Gastroesophageal sphincter (tissue), 4 donors: ENCODE measurements at regions not wholly inside any gene's neighbourhood (a gene's known extent, or its start where the extent isn't known, plus 50 kb on each side); places are given as distances from the start of the nearest gene placed in this dataset.

Experiments used
- ATAC-seq: fragments of 150-250 bp; one replicate; pipeline ENCODE4 v1.9.1; 2016; ENCODE audit warnings: mild to moderate bottlenecking, moderate library complexity
- H3K27ac ChIP-seq, 4 donors: fragments of 200-600 bp; sonication (generic) in 3 of 4; 1 replicate in 3 of 4; 2 replicates in 1 of 4; pipeline ENCODE4 v1.5.1; 2016 to 2019
- H3K27me3 ChIP-seq: fragments of 200-600 bp; sonication (generic); one replicate; pipeline ENCODE4 v1.5.1; 2019
- H3K36me3 ChIP-seq, 2 donors: fragments of 200-600 bp; sonication (generic); one replicate each; pipeline ENCODE4 v1.5.1; 2019; ENCODE audit warnings: control low read depth in 1 of 2
- H3K4me1 ChIP-seq, 3 donors: fragments of 200-600 bp; sonication (generic); 1 replicate in 2 of 3; 2 replicates in 1 of 3; pipeline ENCODE4 v1.5.1; 2016 to 2019; ENCODE audit warnings: control low read depth in 2 of 3
- H3K4me3 ChIP-seq, 2 donors: fragments of 200-600 bp; sonication (generic); one replicate each; pipeline ENCODE4 v1.5.1; 2019; ENCODE audit warnings: mild to moderate bottlenecking in 1 of 2, moderate library complexity in 1 of 2
- H3K9me3 ChIP-seq, 3 donors: fragments of 200-600 bp; sonication (generic); one replicate each; pipeline ENCODE4 v1.5.1; 2017 to 2019; ENCODE audit warnings: control low read depth in 2 of 3
- EP300 ChIP-seq: sonication (generic); formaldehyde crosslinking; IDR thresholded peaks from one replicate; pipeline ENCODE4 v1.6.1; 2017; ENCODE audit warnings: antibody characterized with exemption, mild to moderate bottlenecking
- POLR2A ChIP-seq, 2 donors: fragments of 450-650 bp; IDR thresholded peaks; one replicate each; pipeline ENCODE4 v1.6.1; 2017; ENCODE audit warnings: antibody characterized with exemption in 2 of 2, mild to moderate bottlenecking in 2 of 2, moderate library complexity in 1 of 2
- POLR2AphosphoS5 ChIP-seq: sonication (generic); formaldehyde crosslinking; IDR thresholded peaks from one replicate; pipeline ENCODE4 v1.6.1; 2017; ENCODE audit warnings: antibody characterized with exemption
- WGBS, 2 donors: methylation state at CpG; one replicate each; pipeline ENCODE4 v1.1.5; 2018; ENCODE audit warnings: low coverage in 1 of 2; 5-methylcytosine and 5-hydroxymethylcytosine counted together
- TF ChIP-seq, protein P1 (sequence below), 4 experiments: fragments of 200-600 bp in 2 of 4; fragments of 450-650 bp in 2 of 4; sonication (generic) in 1 of 4; IDR thresholded peaks; one replicate each; pipeline ENCODE4 v1.5.1; 2017 to 2019; ENCODE audit warnings: antibody characterized with exemption in 4 of 4, mild to moderate bottlenecking in 2 of 4, moderate library complexity in 2 of 4

DNA sequence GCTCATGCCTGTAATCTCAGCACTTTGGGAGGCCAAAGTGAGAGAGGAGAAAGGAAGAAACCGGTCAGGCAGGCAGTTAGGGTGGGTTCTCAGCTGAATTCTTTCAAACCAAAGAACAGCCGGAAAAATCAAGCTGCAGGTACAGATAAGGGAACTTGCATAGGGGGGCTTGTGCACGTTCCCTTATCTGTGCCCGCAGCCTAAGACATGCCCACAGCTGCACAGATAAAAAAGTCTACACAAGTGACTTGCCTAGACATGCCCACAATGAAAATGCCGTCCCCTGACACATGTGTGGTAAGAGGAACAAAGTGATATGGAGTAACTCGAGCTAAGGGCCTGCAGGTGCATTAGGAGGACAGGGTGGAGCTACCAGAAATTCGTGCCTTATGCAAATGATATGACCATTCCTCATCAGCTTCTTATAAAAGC is 175.8 kb upstream of the SALL4 start:
- WGBS, 2 donors, result 79 to 94% methylated on average over 7 of the region's 7 CpGs

DNA sequence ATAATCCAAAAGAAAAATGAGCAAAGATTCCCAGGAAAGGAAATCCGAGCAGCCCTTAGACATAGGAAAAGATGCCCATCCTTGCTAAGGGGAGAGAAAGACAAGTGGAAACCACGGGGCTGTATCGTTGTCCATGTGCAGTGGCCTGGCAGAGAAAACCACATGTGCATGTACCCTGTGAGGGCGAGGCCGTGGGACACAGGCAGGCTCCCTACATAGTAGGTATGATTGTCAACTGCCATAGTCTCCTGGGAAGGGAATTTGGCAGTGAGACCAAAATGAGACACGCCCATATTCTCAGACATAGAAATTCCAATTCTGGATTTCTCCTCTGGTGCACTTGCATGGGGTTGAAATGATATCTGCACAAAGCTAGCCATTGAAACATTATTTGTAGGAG is 169.7 kb upstream of the SALL4 start:
- no peaks in the 10 kb centered on the region for H3K36me3 ChIP-seq
- 75 to 100% methylated on average over 1 to 6 of the region's 6 CpGs for WGBS, 2 donors
- no peaks in the 10 kb centered on the region for H3K4me1 ChIP-seq
- no peaks in the 10 kb centered on the region for H3K27me3 ChIP-seq
- ATAC-seq, result no peak
- no peak overlapping the region for H3K27ac ChIP-seq
- no peak overlapping the region for H3K4me3 ChIP-seq
- H3K9me3 ChIP-seq, result peaks cover 0 to 2% (median 0%) of the 10 kb centered on the region in 3 donors
- TF ChIP-seq POLR2A (IDR thresholded peaks at IDR 0.05) (no peak), EP300 (no peak), POLR2AphosphoS5 (no peak)
- TF ChIP-seq, protein P1, sequence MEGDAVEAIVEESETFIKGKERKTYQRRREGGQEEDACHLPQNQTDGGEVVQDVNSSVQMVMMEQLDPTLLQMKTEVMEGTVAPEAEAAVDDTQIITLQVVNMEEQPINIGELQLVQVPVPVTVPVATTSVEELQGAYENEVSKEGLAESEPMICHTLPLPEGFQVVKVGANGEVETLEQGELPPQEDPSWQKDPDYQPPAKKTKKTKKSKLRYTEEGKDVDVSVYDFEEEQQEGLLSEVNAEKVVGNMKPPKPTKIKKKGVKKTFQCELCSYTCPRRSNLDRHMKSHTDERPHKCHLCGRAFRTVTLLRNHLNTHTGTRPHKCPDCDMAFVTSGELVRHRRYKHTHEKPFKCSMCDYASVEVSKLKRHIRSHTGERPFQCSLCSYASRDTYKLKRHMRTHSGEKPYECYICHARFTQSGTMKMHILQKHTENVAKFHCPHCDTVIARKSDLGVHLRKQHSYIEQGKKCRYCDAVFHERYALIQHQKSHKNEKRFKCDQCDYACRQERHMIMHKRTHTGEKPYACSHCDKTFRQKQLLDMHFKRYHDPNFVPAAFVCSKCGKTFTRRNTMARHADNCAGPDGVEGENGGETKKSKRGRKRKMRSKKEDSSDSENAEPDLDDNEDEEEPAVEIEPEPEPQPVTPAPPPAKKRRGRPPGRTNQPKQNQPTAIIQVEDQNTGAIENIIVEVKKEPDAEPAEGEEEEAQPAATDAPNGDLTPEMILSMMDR (IDR thresholded peaks at IDR 0.05), result no peak

More for the DNA sequence above, 175.8 kb upstream of the SALL4 start:
- Histone ChIP-seq H3K4me1 (no peaks in the 10 kb centered on the region), H3K27me3 (no peaks in the 10 kb centered on the region), H3K36me3 (no peaks in the 10 kb centered on the region), H3K9me3 (peaks cover 0 to 21% (median 0%) of the 10 kb centered on the region in 3 donors), H3K27ac (no peak overlapping the region), H3K4me3 (no peak overlapping the region)
- ATAC-seq, result no peak
- TF ChIP-seq POLR2AphosphoS5, result no peak
- no peak for TF ChIP-seq POLR2A (IDR thresholded peaks at IDR 0.05)
- no peak for TF ChIP-seq EP300
- TF ChIP-seq, protein P1 (IDR thresholded peaks at IDR 0.05), result no peak

DNA sequence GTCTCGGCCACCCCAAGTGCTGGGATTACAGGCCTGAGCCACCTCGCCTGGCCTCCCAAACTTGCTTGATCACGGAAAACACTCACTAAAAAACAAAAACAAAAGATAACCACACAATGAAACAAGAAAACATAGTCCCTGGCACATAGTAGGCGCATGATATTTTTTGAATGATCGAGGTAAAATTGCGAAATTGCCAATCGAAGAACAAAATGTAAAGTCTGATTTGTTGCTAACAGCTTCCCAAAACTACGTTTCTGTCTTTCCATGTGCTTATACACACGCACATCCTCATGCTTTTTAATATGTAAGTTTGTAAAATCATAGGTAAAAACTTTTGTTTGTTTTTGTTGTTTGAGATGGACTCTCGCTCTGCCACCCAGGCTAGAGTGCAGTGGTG is 168.5 kb upstream of the SALL4 start:
- WGBS, 2 donors, result 92 to 93% methylated on average over 7 to 10 of the region's 10 CpGs
- no peaks in the 10 kb centered on the region for H3K9me3 ChIP-seq
- H3K36me3 ChIP-seq, result no peaks in the 10 kb centered on the region
- no peak for ATAC-seq
- H3K4me1 ChIP-seq, result no peaks in the 10 kb centered on the region
- H3K27ac ChIP-seq, result no peak overlapping the region
- no peak overlapping the region for H3K4me3 ChIP-seq
- TF ChIP-seq POLR2A (IDR thresholded peaks at IDR 0.05) (no peak), EP300 (no peak), POLR2AphosphoS5 (no peak)
- TF ChIP-seq, protein P1 (IDR thresholded peaks at IDR 0.05), result no peak
- H3K27me3 ChIP-seq, result no peaks in the 10 kb centered on the region

DNA sequence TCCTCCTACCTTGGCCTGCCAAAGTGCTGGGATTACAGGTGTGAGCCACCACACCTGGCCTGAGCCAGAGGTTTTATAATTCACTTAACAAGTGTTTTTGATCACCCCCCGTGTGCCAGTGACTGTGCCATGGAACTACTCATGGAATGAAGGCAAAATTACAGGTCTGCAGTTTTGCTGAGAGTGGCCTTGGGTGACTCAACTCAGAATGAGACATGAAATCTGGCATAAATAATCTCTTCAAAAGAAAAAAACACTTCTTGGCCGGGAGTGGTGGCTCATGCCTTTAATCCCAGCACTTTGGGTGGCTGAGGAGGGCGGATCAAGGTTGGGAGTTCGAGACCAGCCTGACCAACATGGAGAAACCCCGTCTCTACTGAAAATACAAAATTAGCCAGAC is 166.9 kb upstream of the SALL4 start:
- Histone ChIP-seq H3K4me1 (no peaks in the 10 kb centered on the region), H3K36me3 (no peaks in the 10 kb centered on the region), H3K9me3 (no peaks in the 10 kb centered on the region), H3K27ac (no peak overlapping the region), H3K27me3 (peaks cover 3% of the 10 kb centered on the region), H3K4me3 (no peak overlapping the region)
- WGBS, 2 donors, result 100% methylated on average over 3 of the region's 5 CpGs; no CpG with 5 or more reads in 1 of the 2 donors
- no peak for ATAC-seq
- TF ChIP-seq EP300, result no peak
- no peak for TF ChIP-seq POLR2A (IDR thresholded peaks at IDR 0.05)
- no peak for TF ChIP-seq POLR2AphosphoS5
- TF ChIP-seq, protein P1 (IDR thresholded peaks at IDR 0.05), result no peak

DNA sequence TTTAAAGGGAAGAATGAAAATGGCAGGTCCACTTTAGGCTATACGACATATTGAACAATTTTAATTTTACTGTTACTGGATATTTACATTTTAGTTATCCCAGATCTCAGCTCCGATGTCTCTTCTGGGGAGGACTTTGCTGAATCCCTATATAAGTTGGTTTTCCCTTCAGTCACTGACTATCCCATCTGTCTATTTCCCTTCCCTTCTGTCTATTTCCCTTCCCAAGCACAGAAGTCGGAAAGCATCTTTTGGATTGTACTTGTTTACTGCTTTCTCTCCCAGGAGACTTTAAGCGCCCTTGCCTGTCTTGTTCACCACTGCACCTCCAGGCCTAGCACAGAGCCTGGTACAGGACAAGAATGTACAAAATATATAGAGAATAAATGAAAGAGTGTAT is 165.8 kb upstream of the SALL4 start:
- Histone ChIP-seq H3K4me1 (no peaks in the 10 kb centered on the region), H3K4me3 (no peak overlapping the region), H3K27me3 (peaks cover 3% of the 10 kb centered on the region), H3K36me3 (no peaks in the 10 kb centered on the region), H3K27ac (no peak overlapping the region), H3K9me3 (no peaks in the 10 kb centered on the region)
- 89 to 92% methylated on average over 3 to 4 of the region's 4 CpGs for WGBS, 2 donors
- no peak for TF ChIP-seq POLR2A (IDR thresholded peaks at IDR 0.05)
- no peak for ATAC-seq
